ENCODE measurements at regions not wholly inside any gene's neighbourhood (a gene's known extent, or its start where the extent isn't known, plus 50 kb on each side); places are given as distances from the start of the nearest gene placed in this dataset.

- TF ChIP-seq, protein P1, sequence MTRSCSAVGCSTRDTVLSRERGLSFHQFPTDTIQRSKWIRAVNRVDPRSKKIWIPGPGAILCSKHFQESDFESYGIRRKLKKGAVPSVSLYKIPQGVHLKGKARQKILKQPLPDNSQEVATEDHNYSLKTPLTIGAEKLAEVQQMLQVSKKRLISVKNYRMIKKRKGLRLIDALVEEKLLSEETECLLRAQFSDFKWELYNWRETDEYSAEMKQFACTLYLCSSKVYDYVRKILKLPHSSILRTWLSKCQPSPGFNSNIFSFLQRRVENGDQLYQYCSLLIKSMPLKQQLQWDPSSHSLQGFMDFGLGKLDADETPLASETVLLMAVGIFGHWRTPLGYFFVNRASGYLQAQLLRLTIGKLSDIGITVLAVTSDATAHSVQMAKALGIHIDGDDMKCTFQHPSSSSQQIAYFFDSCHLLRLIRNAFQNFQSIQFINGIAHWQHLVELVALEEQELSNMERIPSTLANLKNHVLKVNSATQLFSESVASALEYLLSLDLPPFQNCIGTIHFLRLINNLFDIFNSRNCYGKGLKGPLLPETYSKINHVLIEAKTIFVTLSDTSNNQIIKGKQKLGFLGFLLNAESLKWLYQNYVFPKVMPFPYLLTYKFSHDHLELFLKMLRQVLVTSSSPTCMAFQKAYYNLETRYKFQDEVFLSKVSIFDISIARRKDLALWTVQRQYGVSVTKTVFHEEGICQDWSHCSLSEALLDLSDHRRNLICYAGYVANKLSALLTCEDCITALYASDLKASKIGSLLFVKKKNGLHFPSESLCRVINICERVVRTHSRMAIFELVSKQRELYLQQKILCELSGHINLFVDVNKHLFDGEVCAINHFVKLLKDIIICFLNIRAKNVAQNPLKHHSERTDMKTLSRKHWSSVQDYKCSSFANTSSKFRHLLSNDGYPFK (CRISPR knock-in tag; IDR thresholded peaks at IDR 0.05; ENCODE audit: borderline replicate concordance) = no peak
- no peak for TF ChIP-seq DDIT3 (CRISPR knock-in tag; IDR thresholded peaks at IDR 0.05)
- TF ChIP-seq ZMAT3 (CRISPR knock-in tag; conservative IDR thresholded peaks at IDR 0.05) = no peak
These were observed 185.7 kb upstream of the ATP6AP2 start (continued) for GRCh38 chrX:40395102-40395501.

DNA sequence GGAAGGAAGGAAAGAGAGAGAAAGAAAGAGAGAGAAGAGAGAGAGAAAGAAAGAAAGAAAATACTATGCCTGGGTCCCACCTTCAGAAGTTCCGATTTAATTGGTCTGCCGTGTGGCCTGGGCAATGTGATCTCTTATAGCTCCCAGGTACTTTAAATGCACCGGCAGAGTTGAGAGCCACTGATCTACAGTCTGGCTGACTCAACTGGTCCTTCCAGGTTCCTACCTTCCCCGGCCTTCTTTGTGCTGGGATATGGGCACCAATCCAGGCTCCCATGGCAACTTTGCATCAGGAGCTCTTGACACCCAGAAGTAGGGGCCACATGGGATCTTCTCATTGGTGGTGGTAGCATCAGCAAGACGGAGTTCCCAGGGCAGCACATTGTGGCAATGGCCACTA lies 186.5 kb upstream of the ATP6AP2 start:
- Histone ChIP-seq H3K4me3 (replicated peaks in 1 of 3; ENCODE audit: insufficient read depth in 1 of 3, low read depth in 2 of 3, low read length in 3 of 3) (no peak overlapping the region), H3K79me2 (ENCODE audit: insufficient read depth, low read length) (no peaks in the 10 kb centered on the region), H4K20me1 (ENCODE audit: insufficient read depth, low read length) (no peaks in the 10 kb centered on the region), H3K27ac (ENCODE audit: extremely low read length, insufficient read depth, low read length) (no peak overlapping the region), H3K36me3 (replicated peaks in 1 of 2; ENCODE audit: control insufficient read depth in 1 of 2, insufficient read depth in 2 of 2, low read length in 2 of 2) (no peaks in the 10 kb centered on the region), H3K27me3 (ENCODE audit: control insufficient read depth in 1 of 2, insufficient read depth in 2 of 2, low read length in 2 of 2) (no peaks in the 10 kb centered on the region), H3K9me3 (ENCODE audit: low read length) (no peaks in the 10 kb centered on the region), H3K9ac (ENCODE audit: insufficient read depth, low read depth, low read length) (no peak overlapping the region), H3K4me1 (ENCODE audit: insufficient read depth, low read length) (no peaks in the 10 kb centered on the region), H2AFZ (ENCODE audit: low read length) (no peak overlapping the region), H3K4me2 (ENCODE audit: low read depth, low read length) (no peak overlapping the region)
- no peak for ATAC-seq
- WGBS (ENCODE audit: low lambda C conversion rate) = 59% methylated on average over 3 of the region's 5 CpGs
- CTCF ChIA-PET (ENCODE audit: low intra/inter-chr PET ratio, low total read pairs) = no interaction called here
- intact Hi-C loops (cut with micrococcal nuclease; ENCODE audit: unreplicated experiment) (no loop called here), in situ Hi-C loops (cut with HindIII; ENCODE audit: extremely low pct_ligation_motif_present, low pct_unique_long_range_greater_than_20kb) (no loop called here)
- no peak for TF ChIP-seq SAP130 (CRISPR knock-in tag; IDR thresholded peaks at IDR 0.05; ENCODE audit: low read depth)
- no peak for TF ChIP-seq NFATC3 (CRISPR knock-in tag; IDR thresholded peaks at IDR 0.05)
- BruUV-seq (replicated peaks) = no TSS peak
- FAIRE-seq = no peak
- POLR2A ChIA-PET = no interaction called here
- DNase-seq (ENCODE audit: low spot score) = no peak

All from HepG2 (cell line).